Dendritic cell treated with granulocyte-macrophage colony-stimulating factor and Interleukin-4, amounts not matched to agents 40 ng/mL and 50 ng/mL, for 4 days (primary cell): ENCODE measurements at regions not wholly inside any gene's neighbourhood (a gene's known extent, or its start where the extent isn't known, plus 50 kb on each side); places are given as distances from the start of the nearest gene placed in this dataset.

Experiments
- H3K27ac Mint-ChIP-seq: one replicate; pipeline ENCODE4 v1.8.0; 2022; ENCODE audit warnings: mild to moderate bottlenecking, mixed read lengths
- H3K27me3 Mint-ChIP-seq: one replicate; pipeline ENCODE4 v1.8.0; 2022; ENCODE audit warnings: mild to moderate bottlenecking, mixed read lengths
- H3K36me3 Mint-ChIP-seq: one replicate; pipeline ENCODE4 v1.8.0; 2022; ENCODE audit warnings: low read depth, mixed read lengths
- H3K4me1 Mint-ChIP-seq: one replicate; pipeline ENCODE4 v1.8.0; 2022; ENCODE audit warnings: low read depth, mixed read lengths
- H3K4me3 Mint-ChIP-seq: one replicate; pipeline ENCODE4 v1.8.0; 2022; ENCODE audit warnings: mild to moderate bottlenecking, moderate library complexity, mixed read lengths
- H3K9me3 Mint-ChIP-seq: one replicate; pipeline ENCODE4 v1.8.0; 2022; ENCODE audit warnings: mixed read lengths
- intact Hi-C: fragments of 100-400 bp; cut with micrococcal nuclease; formaldehyde crosslinking; loops from one replicate; pipeline ENCODE4 v1.15.0; 2022

- H3K4me1 Mint-ChIP-seq: peaks cover 18% of the 10 kb centered on the region
- no peak overlapping the region for H3K27ac Mint-ChIP-seq
- peaks cover 10% of the 10 kb centered on the region for H3K36me3 Mint-ChIP-seq
- no peaks in the 10 kb centered on the region for H3K9me3 Mint-ChIP-seq
- intact Hi-C loops: no loop called here
- no peak overlapping the region for H3K4me3 Mint-ChIP-seq
- no peaks in the 10 kb centered on the region for H3K27me3 Mint-ChIP-seq
These were observed 289.9 kb downstream of the ZEB2 start for GRCh38 chr2:144230033-144230432.

DNA sequence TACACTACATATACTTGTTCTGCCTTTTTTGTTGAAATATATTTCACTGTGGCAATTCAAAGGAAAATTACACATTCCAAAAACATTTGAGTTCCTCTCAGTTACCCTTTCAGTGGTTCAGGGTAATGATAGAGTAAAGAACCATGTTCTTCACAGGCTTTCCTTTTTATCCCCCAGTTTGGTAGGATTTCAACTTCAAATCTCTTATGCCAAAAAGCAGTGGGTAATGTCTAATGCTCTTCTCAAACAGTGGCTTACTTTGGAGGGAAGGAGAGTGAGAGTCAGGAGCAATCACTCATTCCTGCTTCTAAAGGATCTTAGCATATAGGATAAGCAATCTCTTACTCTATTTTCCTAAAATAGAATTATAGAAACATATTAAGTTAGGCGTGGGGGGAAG lies 290.6 kb downstream of the ZEB2 start:
- Mint-ChIP-seq H3K27ac (no peak overlapping the region), H3K4me3 (no peak overlapping the region), H3K27me3 (no peaks in the 10 kb centered on the region), H3K9me3 (no peaks in the 10 kb centered on the region), H3K4me1 (peaks cover 18% of the 10 kb centered on the region), H3K36me3 (peaks cover 4% of the 10 kb centered on the region)
- intact Hi-C loops: no loop called here

DNA sequence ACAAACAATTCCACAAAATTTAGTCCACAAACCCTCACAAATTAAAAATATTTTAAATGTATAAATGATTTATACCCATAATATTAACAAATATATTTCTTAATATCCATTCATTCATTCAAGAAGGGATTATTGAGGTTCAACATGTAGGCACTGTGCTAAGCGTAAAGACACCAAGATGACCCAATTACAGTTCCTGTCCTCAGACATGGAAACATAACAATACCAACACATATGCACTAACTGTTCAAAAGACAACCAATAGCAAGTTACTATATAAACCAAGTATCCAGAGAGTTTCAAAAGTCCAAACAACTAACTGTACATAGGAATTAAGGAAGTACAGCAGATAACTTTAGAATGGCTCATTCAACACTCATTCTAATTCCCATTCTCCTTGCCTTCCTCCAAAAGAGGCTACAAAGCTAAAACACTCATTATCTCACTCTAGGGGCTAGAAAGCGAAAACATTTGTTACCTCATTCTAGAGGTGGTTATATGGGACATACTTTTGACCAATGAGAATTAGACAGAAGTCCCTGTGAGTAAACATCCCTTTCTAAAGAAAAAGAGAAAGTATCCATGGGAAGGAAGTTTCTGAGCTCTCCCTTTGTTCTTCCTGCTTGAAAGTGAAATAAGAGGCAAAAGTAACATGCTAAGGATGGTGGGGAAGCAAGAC lies 292.4 kb downstream of the ZEB2 start:
- H3K4me3 Mint-ChIP-seq: no peak overlapping the region
- peaks cover 9% of the 10 kb centered on the region for H3K4me1 Mint-ChIP-seq
- H3K36me3 Mint-ChIP-seq: peaks cover 6% of the 10 kb centered on the region
- H3K27me3 Mint-ChIP-seq: no peaks in the 10 kb centered on the region
- no peak overlapping the region for H3K27ac Mint-ChIP-seq
- intact Hi-C loops: no loop called here
- H3K9me3 Mint-ChIP-seq: no peaks in the 10 kb centered on the region

- Mint-ChIP-seq H3K9me3 (no peaks in the 10 kb centered on the region), H3K27ac (no peak overlapping the region), H3K27me3 (no peaks in the 10 kb centered on the region), H3K4me1 (peaks cover 9% of the 10 kb centered on the region), H3K36me3 (peaks cover 11% of the 10 kb centered on the region), H3K4me3 (no peak overlapping the region)
- intact Hi-C loops: no loop called here
These were observed 294.8 kb downstream of the ZEB2 start for GRCh38 chr2:144225076-144225475.

- H3K27me3 Mint-ChIP-seq: no peaks in the 10 kb centered on the region
- H3K4me1 Mint-ChIP-seq: peaks cover 9% of the 10 kb centered on the region
- no peaks in the 10 kb centered on the region for H3K9me3 Mint-ChIP-seq
- H3K4me3 Mint-ChIP-seq: no peak overlapping the region
- intact Hi-C loops: no loop called here
- H3K27ac Mint-ChIP-seq: no peak overlapping the region
- peaks cover 11% of the 10 kb centered on the region for H3K36me3 Mint-ChIP-seq
These were observed 295.4 kb downstream of the ZEB2 start for GRCh38 chr2:144224472-144224871.

DNA sequence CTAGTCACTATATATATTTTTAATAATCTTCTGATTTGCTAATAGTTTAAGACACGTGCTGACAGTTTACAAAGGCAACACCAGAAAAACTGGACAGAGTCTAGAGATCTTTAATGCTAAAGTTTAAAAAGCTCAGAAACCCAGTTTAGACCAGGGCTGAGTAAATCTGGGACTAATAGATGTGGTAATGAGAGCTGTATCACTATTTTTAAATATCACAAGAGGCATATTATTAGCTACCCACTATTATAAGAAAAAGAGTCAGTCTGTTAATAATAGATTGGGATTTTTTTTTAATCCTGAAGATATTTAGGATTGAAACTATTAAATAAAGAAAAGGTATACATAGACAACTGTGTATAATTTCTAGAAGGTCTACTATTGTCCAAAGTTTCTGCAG lies 299.9 kb downstream of the ZEB2 start:
- no peak overlapping the region for H3K27ac Mint-ChIP-seq
- peaks cover 6% of the 10 kb centered on the region for H3K36me3 Mint-ChIP-seq
- peaks cover 7% of the 10 kb centered on the region for H3K4me1 Mint-ChIP-seq
- no peaks in the 10 kb centered on the region for H3K9me3 Mint-ChIP-seq
- H3K4me3 Mint-ChIP-seq: no peak overlapping the region
- intact Hi-C loops: no loop called here
- no peaks in the 10 kb centered on the region for H3K27me3 Mint-ChIP-seq

DNA sequence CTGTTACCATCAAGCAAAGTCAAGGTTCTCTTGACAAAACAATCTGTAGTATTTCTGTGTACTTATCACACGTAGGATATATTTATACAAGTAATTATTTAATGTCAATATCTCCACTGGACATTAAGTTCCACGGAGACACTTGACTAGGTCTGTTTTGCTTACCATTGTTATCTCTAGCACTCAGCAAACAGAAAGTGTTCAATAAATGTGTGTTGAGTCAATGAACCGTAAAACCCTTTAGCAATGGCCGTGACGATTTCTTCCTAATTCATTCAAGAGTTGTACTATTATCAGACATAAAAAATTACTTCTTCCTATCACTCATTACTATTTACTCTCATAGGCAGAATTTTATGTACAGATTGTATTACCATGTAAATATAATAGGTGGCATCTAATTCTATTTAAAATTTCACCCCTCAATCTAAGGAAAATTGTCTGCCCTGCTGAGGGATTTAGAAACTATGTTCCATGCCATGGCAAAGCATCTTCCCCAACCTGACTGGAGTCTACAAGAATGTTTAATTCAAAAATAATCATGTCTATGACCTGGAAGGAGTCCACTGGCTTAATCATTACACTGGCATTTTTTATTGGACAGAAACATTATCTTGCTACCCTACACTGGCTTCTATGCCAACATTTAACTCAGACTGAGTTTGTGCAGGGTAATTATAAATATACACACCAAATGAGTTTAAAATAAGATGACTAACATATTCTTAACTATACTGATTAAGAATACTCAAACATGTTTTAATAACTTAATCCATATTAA lies 301.9 kb downstream of the ZEB2 start:
- Mint-ChIP-seq H3K27ac (no peak overlapping the region), H3K27me3 (no peaks in the 10 kb centered on the region), H3K4me1 (peaks cover 7% of the 10 kb centered on the region), H3K36me3 (peaks cover 6% of the 10 kb centered on the region), H3K9me3 (no peaks in the 10 kb centered on the region), H3K4me3 (no peak overlapping the region)
- intact Hi-C loops: no loop called here

DNA sequence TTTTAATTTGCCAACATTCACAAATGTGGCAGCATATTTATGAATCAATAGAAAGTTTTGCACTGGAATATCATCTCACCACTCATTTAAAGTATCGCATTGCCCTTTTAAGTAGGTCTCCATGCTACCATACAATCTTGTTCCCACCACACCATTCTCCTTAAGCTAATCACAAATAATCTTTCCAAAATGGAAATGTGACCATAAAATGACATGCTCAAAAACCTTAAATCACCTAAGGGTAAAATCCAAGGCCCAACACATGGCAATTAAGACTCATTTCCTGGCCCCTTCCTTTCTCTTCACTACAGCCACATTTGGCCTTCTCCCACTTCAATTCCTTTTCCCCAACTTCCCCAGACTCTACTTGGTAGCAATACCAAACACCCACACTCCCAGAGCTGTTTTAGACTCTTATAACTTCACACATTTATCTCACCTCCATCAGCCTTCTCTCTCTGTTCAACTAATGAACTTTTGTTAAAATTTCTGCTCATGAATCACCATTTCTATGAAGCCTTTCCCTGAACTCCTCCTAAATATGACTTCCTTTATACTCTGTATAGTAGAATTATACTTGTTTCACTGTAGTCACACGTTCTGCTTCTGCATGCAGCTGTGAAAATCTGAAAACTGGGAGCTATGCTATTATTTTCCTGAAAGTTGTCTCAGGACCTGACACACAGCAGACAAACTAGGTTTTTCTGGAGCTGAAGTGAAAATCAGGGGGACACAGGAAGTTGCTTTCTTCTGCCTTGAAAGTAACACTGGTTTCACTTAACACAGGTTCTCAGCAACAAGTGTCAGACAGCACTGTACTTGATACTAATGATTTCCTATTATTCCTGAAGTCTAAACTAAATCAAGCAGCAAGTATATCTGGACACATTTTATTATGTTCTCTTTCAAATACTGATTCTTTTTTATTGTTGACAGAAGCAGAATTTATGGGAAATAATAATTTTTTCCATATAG lies 303.9 kb downstream of the ZEB2 start:
- Mint-ChIP-seq H3K27ac (peak overlapping the region; percentile 3), H3K9me3 (no peaks in the 10 kb centered on the region), H3K4me3 (no peak overlapping the region), H3K27me3 (no peaks in the 10 kb centered on the region), H3K4me1 (peaks cover 7% of the 10 kb centered on the region), H3K36me3 (peaks cover 3% of the 10 kb centered on the region)
- intact Hi-C loops: no loop called here

- H3K36me3 Mint-ChIP-seq: peaks cover 6% of the 10 kb centered on the region
- no peaks in the 10 kb centered on the region for H3K27me3 Mint-ChIP-seq
- H3K27ac Mint-ChIP-seq: no peak overlapping the region
- intact Hi-C loops: no loop called here
- H3K4me1 Mint-ChIP-seq: peaks cover 7% of the 10 kb centered on the region
- H3K4me3 Mint-ChIP-seq: no peak overlapping the region
- no peaks in the 10 kb centered on the region for H3K9me3 Mint-ChIP-seq
These were observed 304.7 kb downstream of the ZEB2 start for GRCh38 chr2:144215207-144215606.

DNA sequence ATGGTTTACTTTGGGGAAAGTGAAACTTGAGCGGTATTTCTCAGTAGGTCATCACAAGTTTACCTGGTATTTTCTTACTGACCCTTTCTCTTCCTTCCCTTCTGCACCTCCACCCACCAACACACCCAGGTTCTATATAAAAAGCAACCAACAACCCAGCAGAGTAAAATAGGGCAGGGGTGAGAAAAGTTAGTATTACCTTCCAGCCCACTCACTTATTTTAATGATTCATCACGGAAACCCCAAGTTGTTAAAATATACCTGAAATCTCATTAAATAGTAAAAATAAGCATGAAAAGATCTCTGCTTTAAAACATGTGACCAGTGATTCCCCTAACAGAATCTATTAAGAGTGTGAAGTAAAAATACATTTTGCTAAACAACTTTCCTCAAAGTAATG lies 306.1 kb downstream of the ZEB2 start:
- H3K27ac Mint-ChIP-seq: no peak overlapping the region
- no peaks in the 10 kb centered on the region for H3K9me3 Mint-ChIP-seq
- peaks cover 6% of the 10 kb centered on the region for H3K36me3 Mint-ChIP-seq
- peaks cover 7% of the 10 kb centered on the region for H3K4me1 Mint-ChIP-seq
- intact Hi-C loops: no loop called here
- no peak overlapping the region for H3K4me3 Mint-ChIP-seq
- no peaks in the 10 kb centered on the region for H3K27me3 Mint-ChIP-seq

DNA sequence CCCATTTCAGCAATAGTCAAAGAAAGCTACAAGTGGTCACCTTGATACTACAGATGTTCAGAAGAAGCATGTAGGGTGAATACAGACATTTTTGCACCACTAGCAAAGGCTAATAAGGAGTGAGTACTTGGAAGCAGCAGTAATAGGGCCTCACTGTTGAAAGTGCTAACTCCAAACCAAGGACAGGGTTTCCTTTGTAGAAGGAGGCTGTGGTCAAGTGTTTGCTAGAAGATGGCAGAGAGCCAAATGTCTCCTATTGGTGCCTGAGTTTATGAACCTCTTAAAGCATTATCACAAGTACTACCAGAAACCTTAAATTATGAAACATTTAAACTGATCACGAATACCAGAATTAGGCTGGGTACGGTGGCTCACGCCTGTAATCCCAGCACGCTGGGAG lies 308.1 kb downstream of the ZEB2 start:
- intact Hi-C loops: no loop called here
- H3K36me3 Mint-ChIP-seq: peaks cover 16% of the 10 kb centered on the region
- no peak overlapping the region for H3K4me3 Mint-ChIP-seq
- no peaks in the 10 kb centered on the region for H3K27me3 Mint-ChIP-seq
- H3K9me3 Mint-ChIP-seq: no peaks in the 10 kb centered on the region
- H3K4me1 Mint-ChIP-seq: peaks cover 7% of the 10 kb centered on the region
- H3K27ac Mint-ChIP-seq: no peak overlapping the region

GRCh38 chr2:144211065-144211464 lies 308.9 kb downstream of the ZEB2 start:
- Mint-ChIP-seq H3K36me3 (peaks cover 16% of the 10 kb centered on the region), H3K4me3 (no peak overlapping the region), H3K27ac (no peak overlapping the region), H3K27me3 (no peaks in the 10 kb centered on the region), H3K9me3 (no peaks in the 10 kb centered on the region), H3K4me1 (peaks cover 6% of the 10 kb centered on the region)
- intact Hi-C loops: no loop called here

GRCh38 chr2:144210076-144210475 lies 309.8 kb downstream of the ZEB2 start:
- Mint-ChIP-seq H3K4me3 (no peak overlapping the region), H3K27ac (no peak overlapping the region), H3K9me3 (no peaks in the 10 kb centered on the region), H3K36me3 (peaks cover 16% of the 10 kb centered on the region), H3K27me3 (no peaks in the 10 kb centered on the region), H3K4me1 (no peaks in the 10 kb centered on the region)
- intact Hi-C loops: no loop called here

DNA sequence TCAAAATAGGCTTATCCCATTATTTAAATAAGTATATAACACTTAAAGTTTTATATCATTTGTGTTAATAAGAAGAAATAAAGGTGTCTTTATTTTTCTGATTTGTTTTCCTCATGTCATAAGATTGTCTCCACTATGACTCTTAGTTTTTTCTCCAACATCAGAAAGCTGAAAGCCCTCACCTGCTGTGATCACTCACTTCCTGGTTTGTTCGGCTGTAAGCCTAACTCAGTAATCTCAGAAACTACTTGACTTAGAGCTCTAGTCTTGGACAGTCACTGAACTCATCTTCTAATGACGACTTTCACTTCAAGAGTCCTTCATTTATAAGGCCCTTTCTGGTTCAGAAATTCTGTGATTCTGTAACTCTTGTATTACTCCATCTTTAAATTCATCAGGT lies 311.0 kb downstream of the ZEB2 start:
- Mint-ChIP-seq H3K27ac (no peak overlapping the region), H3K4me1 (no peaks in the 10 kb centered on the region), H3K36me3 (peaks cover 16% of the 10 kb centered on the region), H3K4me3 (no peak overlapping the region), H3K27me3 (no peaks in the 10 kb centered on the region), H3K9me3 (no peaks in the 10 kb centered on the region)
- intact Hi-C loops: no loop called here
